ENCODE measurements at regions not wholly inside any gene's neighbourhood (a gene's known extent, or its start where the extent isn't known, plus 50 kb on each side); places are given as distances from the start of the nearest gene placed in this dataset.
"Not testable (repeated sequence)": the region's sequence is repeated elsewhere in the genome, so short reads cannot be mapped to it uniquely, and the experiment has no call there.

- no peak for DNase-seq (ENCODE audit: low read depth in 1 of 2, low spot score in 1 of 2)
Observed at GRCh38 chr1:242824435-242824834, 299.9 kb upstream of the PLD5 start.

DNA sequence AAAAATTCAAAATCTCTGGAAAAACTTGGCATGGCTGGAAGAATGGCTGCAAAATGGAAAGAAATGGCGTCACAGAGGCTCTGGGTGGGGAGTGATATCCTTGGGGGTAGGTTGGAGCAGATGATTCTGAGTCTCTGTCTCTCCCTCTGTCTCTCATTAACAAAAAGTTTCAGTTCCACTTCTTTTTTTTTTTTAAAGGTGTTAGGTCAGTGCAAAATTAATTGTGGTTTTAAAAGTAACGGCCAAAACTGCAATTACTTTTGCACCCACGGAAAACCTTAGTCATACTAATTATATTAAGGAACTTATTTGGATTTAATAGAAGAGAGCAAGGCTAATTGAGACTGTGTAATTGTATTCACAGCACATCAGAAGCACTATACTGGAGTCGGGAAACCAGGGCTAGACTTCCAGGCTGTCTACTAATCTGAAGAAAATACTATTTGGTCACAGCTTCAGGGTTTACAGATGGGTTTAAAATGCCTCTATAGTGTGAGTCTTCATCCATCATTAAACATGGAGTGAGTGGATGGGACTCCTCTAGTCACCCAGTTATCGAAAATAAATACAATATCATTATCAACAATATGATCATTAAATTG is 289.1 kb upstream of the PLD5 start:
- DNase-seq (ENCODE audit: low read depth in 1 of 2, low spot score in 1 of 2): no peak

GRCh38 chr1:242811092-242811840 is 286.8 kb upstream of the PLD5 start:
- no peak for DNase-seq (ENCODE audit: low read depth in 1 of 2, low spot score in 1 of 2)

GRCh38 chr1:242806324-242806723 is 281.8 kb upstream of the PLD5 start:
- DNase-seq (ENCODE audit: low read depth in 1 of 2, low spot score in 1 of 2): no peak

DNA sequence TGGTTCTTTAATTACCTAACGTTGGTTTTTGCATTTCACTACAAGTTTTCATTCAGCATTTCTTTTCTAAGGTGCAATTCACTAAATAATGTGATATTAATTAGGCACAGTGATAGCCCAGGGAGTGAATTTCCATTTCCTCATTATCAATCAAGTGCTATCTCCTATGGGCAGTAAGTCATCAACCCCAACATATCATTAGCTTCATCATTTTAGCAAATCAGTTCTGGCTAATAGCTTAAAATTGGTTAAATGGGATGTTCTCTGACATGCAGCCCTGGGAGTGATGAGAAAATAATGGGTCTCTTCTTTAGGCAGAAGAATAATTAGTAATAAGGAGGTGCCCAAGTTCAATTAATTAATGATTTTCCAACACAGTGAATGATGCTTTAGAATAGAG is 280.9 kb upstream of the PLD5 start:
- DNase-seq (ENCODE audit: low read depth in 1 of 2, low spot score in 1 of 2): not testable (repeated sequence)

GRCh38 chr1:242802973-242803372 is 278.5 kb upstream of the PLD5 start:
- no peak for DNase-seq (ENCODE audit: low read depth in 1 of 2, low spot score in 1 of 2)

- DNase-seq (ENCODE audit: low read depth in 1 of 2, low spot score in 1 of 2): no peak
Observed at GRCh38 chr1:242800521-242800920, 276.0 kb upstream of the PLD5 start.

DNA sequence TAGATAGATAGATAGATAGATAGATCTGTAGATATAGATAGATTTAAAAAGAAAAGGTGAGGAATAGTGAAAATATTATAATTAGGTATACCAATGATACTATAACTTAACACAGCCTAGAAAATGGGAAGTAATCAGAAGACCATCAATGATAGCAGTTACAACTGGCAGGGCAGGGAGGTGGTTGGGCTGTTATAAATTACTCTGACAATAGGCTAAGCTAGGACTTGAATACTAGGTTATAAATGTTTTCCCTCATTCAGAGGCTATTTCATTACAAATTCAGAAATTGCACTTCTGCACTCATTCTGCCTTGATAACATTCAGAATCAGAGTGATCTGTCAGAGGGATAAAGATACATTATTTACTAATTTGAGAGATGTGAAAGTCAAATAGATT is 273.4 kb upstream of the PLD5 start:
- DNase-seq (ENCODE audit: low read depth in 1 of 2, low spot score in 1 of 2): no peak

DNA sequence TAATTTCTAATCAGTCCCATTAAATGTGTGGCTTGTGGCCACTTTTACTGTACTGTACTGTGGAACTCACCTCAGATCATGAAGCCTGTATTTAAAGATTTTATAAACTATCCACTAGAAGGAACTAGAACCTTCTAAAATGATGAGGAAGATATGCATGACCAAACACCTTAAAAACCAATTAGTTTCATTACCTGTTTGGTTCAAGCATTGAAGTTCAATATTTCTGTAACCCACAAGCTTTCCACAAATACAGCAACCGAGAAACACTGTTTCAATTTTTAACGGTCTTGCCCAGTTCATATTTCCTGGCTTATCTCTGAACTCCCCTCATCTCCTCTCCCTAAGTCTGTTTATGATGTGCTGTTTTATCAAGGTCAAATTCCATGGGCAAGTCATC is 264.3 kb upstream of the PLD5 start:
- DNase-seq (ENCODE audit: low read depth in 1 of 2, low spot score in 1 of 2): no peak

DNA sequence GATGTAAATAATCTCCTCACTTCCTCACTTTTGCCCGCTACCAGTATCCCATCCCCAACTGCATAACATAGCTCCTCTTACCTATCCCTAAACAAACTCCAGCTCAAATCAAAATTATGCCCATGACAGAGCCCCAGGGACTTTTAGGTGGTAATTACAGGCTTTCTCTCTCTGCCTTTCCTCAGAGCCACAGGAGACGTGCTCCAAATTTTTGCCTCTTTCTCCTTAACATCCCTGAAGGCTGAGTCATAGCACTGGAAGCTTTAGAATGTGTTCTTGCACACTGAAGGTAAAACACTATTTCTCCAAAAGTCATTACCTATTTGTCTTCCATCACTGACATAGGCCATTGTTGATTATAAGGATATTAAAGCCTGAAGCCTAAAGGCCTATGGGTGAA is 263.5 kb upstream of the PLD5 start:
- DNase-seq (ENCODE audit: low read depth in 1 of 2, low spot score in 1 of 2): no peak

DNA sequence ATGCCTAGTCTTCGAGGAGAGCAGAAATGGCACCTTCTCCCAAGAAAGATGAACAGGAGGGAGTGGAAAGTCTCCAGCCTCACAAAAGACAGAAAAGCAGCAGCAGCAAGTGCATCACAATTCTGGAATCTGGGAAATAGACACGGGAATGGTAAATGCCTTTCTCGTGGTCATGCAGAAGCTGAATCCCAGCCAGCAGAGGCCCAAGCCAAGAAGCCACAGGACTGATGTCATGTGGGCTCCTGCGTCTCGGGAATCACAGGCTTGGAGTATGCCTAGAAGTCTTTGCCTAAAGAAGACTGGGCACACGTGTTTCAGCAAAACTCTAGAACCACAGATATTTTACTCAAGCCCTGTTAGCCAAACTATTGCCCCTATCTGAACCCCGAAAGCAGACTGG is 260.3 kb upstream of the PLD5 start:
- no peak for DNase-seq (ENCODE audit: low read depth in 1 of 2, low spot score in 1 of 2)

- DNase-seq (ENCODE audit: low read depth in 1 of 2, low spot score in 1 of 2): no peak
Observed at GRCh38 chr1:242784084-242784483, 259.6 kb upstream of the PLD5 start.

- no peak for DNase-seq (ENCODE audit: low read depth in 1 of 2, low spot score in 1 of 2)
Observed at GRCh38 chr1:242774256-242774655, 249.8 kb upstream of the PLD5 start.

DNA sequence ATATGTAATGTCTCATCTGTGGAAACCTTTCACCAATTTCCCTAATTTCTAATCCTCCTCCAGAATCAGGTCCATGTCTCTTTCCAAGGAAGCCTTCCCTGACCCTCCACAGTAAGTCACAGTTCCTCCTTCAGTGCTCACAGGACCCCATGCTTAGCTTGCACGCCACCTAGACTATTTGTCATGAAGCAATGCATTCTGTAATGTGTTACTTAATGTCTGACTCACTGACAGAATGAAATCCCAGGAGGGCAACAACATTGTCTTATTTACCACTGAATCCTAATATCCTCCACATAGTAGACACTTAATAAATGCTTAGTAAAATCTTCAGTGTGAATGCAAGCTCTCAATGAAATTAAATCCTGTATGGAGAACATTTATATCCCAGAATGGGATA is 245.9 kb upstream of the PLD5 start:
- DNase-seq (ENCODE audit: low read depth in 1 of 2, low spot score in 1 of 2): no peak

DNA sequence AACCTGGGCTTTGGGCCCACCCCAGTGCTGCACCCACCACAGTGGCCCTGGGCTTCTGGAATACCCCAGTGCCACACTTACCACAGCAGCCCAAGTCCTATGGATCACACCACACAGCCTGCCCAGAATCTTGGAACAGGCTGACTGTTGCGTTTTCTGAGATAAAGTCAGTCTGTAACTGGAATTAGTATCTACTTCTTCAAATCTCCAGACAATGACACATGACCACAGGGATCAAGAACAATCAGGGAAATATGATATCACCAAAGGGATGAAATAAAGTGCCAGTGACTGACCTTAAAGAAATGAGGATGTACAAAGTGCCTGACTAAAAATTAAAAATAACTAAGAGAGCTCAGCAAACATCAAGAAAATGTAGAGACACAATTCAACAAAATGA is 239.7 kb upstream of the PLD5 start:
- no peak for DNase-seq (ENCODE audit: low read depth in 1 of 2, low spot score in 1 of 2)

- DNase-seq (ENCODE audit: low read depth in 1 of 2, low spot score in 1 of 2): no peak
Observed at GRCh38 chr1:242761556-242761955, 237.1 kb upstream of the PLD5 start.

GRCh38 chr1:242754926-242755325 is 230.4 kb upstream of the PLD5 start:
- DNase-seq (ENCODE audit: low read depth in 1 of 2, low spot score in 1 of 2): no peak

DNA sequence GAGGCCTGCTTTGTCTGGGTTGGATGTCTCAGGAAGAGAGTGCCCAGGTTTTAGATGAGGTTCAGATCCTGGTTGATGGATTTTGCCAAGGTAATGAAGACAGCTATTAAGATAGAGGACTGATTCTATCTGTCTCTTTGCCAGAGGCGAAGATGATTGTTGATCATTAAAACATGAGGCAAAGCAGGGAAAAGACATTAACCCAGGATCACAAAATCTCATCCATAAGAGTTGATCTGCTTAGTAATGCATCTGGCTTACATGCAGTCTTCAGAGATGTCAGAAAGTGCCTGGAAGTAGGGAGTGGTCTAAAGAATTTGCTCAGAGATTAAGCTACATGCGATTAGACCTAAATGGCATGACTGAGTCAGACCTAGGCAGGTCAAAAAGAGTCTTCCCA is 229.6 kb upstream of the PLD5 start:
- DNase-seq (ENCODE audit: low read depth in 1 of 2, low spot score in 1 of 2): no peak

- DNase-seq (ENCODE audit: low read depth in 1 of 2, low spot score in 1 of 2): no peak
Observed at GRCh38 chr1:242747233-242747632, 222.7 kb upstream of the PLD5 start.

GRCh38 chr1:242745079-242745478 is 220.6 kb upstream of the PLD5 start:
- no peak for DNase-seq (ENCODE audit: low read depth in 1 of 2, low spot score in 1 of 2)

DNA sequence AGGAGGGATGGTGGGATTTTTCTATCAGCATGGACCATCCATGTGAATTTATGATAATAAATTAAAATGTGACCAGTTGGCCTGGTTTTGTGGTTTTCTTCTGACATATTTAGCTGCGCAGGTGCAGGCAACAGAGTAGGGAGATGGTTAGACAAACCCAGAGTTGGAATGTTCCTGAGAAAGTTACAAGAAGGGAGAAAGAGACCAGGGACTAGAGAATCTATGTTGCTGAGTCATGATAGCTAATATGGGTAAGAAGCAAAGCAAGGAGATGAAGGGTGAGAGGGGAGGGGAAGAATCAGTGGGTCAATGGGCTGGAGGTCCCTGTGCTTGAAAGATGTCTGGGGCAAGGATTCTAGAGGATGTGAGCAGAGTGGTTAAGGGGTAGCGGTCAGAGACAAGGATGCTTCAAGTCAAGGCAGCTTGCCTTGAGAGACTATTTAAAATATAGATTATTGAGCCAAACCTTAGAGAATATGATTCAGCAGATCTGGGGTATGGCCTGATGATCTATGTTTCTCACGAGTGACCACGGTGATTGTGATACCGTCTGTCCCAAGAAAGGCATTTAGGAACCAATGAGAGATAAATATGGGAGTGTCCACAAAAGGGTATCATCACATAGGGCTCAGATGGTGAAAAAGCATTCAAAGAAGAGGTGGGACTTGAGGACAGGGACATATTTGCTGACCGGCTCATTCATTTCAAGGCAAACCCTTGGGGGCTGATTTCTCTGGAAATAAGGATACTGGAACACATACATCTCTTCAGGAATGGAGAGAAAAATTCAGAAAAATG is 219.7 kb upstream of the PLD5 start:
- DNase-seq (ENCODE audit: low read depth in 1 of 2, low spot score in 1 of 2): no peak

Measured in stimulated activated CD4-positive, alpha-beta T cell treated with anti-CD3 and anti-CD28 coated beads, Interleukin-15, amount 100 ng/mL, for 1 hour (primary cell).